ENCODE measurements at regions not wholly inside any gene's neighbourhood (a gene's known extent, or its start where the extent isn't known, plus 50 kb on each side); places are given as distances from the start of the nearest gene placed in this dataset.

GRCh38 chr6:147019001-147019400 lies 185.2 kb upstream of the STXBP5 start:
- Mint-ChIP-seq H3K27me3 (ENCODE audit: low read depth) (no peaks in the 10 kb centered on the region), H3K36me3 (ENCODE audit: insufficient read depth) (no peaks in the 10 kb centered on the region), H3K4me3 (no peak overlapping the region), H3K9me3 (no peaks in the 10 kb centered on the region), H3K4me1 (ENCODE audit: low read depth) (peaks cover 7% of the 10 kb centered on the region)
- ATAC-seq (no peak), DNase-seq (no peak)

GRCh38 chr6:147022041-147022440 lies 182.2 kb upstream of the STXBP5 start:
- DNase-seq (no peak), ATAC-seq (no peak)
- no peaks in the 10 kb centered on the region for H3K4me1 Mint-ChIP-seq (ENCODE audit: low read depth)
- no peaks in the 10 kb centered on the region for H3K36me3 Mint-ChIP-seq (ENCODE audit: insufficient read depth)
- H3K9me3 Mint-ChIP-seq = no peaks in the 10 kb centered on the region
- H3K27me3 Mint-ChIP-seq (ENCODE audit: low read depth) = no peaks in the 10 kb centered on the region
- no peak overlapping the region for H3K4me3 Mint-ChIP-seq

GRCh38 chr6:147023148-147023547 lies 181.1 kb upstream of the STXBP5 start:
- H3K4me3 Mint-ChIP-seq = no peak overlapping the region
- no peaks in the 10 kb centered on the region for H3K36me3 Mint-ChIP-seq (ENCODE audit: insufficient read depth)
- no peaks in the 10 kb centered on the region for H3K9me3 Mint-ChIP-seq
- DNase-seq = no peak
- H3K27me3 Mint-ChIP-seq (ENCODE audit: low read depth) = no peaks in the 10 kb centered on the region
- ATAC-seq = no peak
- no peaks in the 10 kb centered on the region for H3K4me1 Mint-ChIP-seq (ENCODE audit: low read depth)

GRCh38 chr6:147023581-147023980 lies 180.6 kb upstream of the STXBP5 start:
- Mint-ChIP-seq H3K9me3 (no peaks in the 10 kb centered on the region), H3K4me1 (ENCODE audit: low read depth) (no peaks in the 10 kb centered on the region), H3K36me3 (ENCODE audit: insufficient read depth) (no peaks in the 10 kb centered on the region), H3K27me3 (ENCODE audit: low read depth) (no peaks in the 10 kb centered on the region), H3K4me3 (no peak overlapping the region)
- ATAC-seq = no peak
- DNase-seq = no peak

- H3K4me1 Mint-ChIP-seq (ENCODE audit: low read depth) = no peaks in the 10 kb centered on the region
- no peak for DNase-seq
- no peaks in the 10 kb centered on the region for H3K27me3 Mint-ChIP-seq (ENCODE audit: low read depth)
- no peaks in the 10 kb centered on the region for H3K36me3 Mint-ChIP-seq (ENCODE audit: insufficient read depth)
- ATAC-seq = no peak
- H3K9me3 Mint-ChIP-seq = no peaks in the 10 kb centered on the region
- H3K4me3 Mint-ChIP-seq = no peak overlapping the region
These were observed 174.3 kb upstream of the STXBP5 start for GRCh38 chr6:147029923-147030322.

- Mint-ChIP-seq H3K4me1 (ENCODE audit: low read depth) (no peaks in the 10 kb centered on the region), H3K27me3 (ENCODE audit: low read depth) (no peaks in the 10 kb centered on the region), H3K36me3 (ENCODE audit: insufficient read depth) (no peaks in the 10 kb centered on the region), H3K9me3 (no peaks in the 10 kb centered on the region), H3K4me3 (no peak overlapping the region)
- DNase-seq (no peak), ATAC-seq (no peak)
These were observed 170.9 kb upstream of the STXBP5 start for GRCh38 chr6:147033267-147033666.

GRCh38 chr6:147035886-147036285 lies 168.3 kb upstream of the STXBP5 start:
- DNase-seq (no peak), ATAC-seq (no peak)
- Mint-ChIP-seq H3K4me1 (ENCODE audit: low read depth) (no peaks in the 10 kb centered on the region), H3K27me3 (ENCODE audit: low read depth) (no peaks in the 10 kb centered on the region), H3K4me3 (no peak overlapping the region), H3K36me3 (ENCODE audit: insufficient read depth) (no peaks in the 10 kb centered on the region), H3K9me3 (no peaks in the 10 kb centered on the region)

GRCh38 chr6:147037881-147038280 lies 166.3 kb upstream of the STXBP5 start:
- ATAC-seq = no peak
- H3K4me1 Mint-ChIP-seq (ENCODE audit: low read depth) = no peaks in the 10 kb centered on the region
- H3K9me3 Mint-ChIP-seq = peaks cover 3% of the 10 kb centered on the region
- H3K4me3 Mint-ChIP-seq = no peak overlapping the region
- DNase-seq = no peak
- no peaks in the 10 kb centered on the region for H3K27me3 Mint-ChIP-seq (ENCODE audit: low read depth)
- peaks cover 2% of the 10 kb centered on the region for H3K36me3 Mint-ChIP-seq (ENCODE audit: insufficient read depth)

GRCh38 chr6:147040121-147040910 lies 163.9 kb upstream of the STXBP5 start:
- H3K4me3 Mint-ChIP-seq = no peak overlapping the region
- H3K4me1 Mint-ChIP-seq (ENCODE audit: low read depth) = no peaks in the 10 kb centered on the region
- peaks cover 19% of the 10 kb centered on the region for H3K9me3 Mint-ChIP-seq
- peaks cover 2% of the 10 kb centered on the region for H3K36me3 Mint-ChIP-seq (ENCODE audit: insufficient read depth)
- no peaks in the 10 kb centered on the region for H3K27me3 Mint-ChIP-seq (ENCODE audit: low read depth)
- ATAC-seq = no peak
- no peak for DNase-seq

- peaks cover 22% of the 10 kb centered on the region for H3K9me3 Mint-ChIP-seq
These were observed 161.5 kb upstream of the STXBP5 start for GRCh38 chr6:147042679-147043078.

GRCh38 chr6:147043994-147044477 lies 160.2 kb upstream of the STXBP5 start:
- Mint-ChIP-seq H3K9me3 (peaks cover 22% of the 10 kb centered on the region), H3K4me3 (no peak overlapping the region), H3K27me3 (ENCODE audit: low read depth) (no peaks in the 10 kb centered on the region), H3K36me3 (ENCODE audit: insufficient read depth) (peaks cover 2% of the 10 kb centered on the region), H3K4me1 (ENCODE audit: low read depth) (no peaks in the 10 kb centered on the region)
- DNase-seq (no peak), ATAC-seq (no peak)

More at GRCh38 chr6:147042679-147043078, 161.5 kb upstream of the STXBP5 start:
- no peak for DNase-seq
- peaks cover 2% of the 10 kb centered on the region for H3K36me3 Mint-ChIP-seq (ENCODE audit: insufficient read depth)
- H3K4me3 Mint-ChIP-seq = no peak overlapping the region
- H3K27me3 Mint-ChIP-seq (ENCODE audit: low read depth) = no peaks in the 10 kb centered on the region
- no peaks in the 10 kb centered on the region for H3K4me1 Mint-ChIP-seq (ENCODE audit: low read depth)
- no peak for ATAC-seq

- Mint-ChIP-seq H3K27me3 (ENCODE audit: low read depth) (no peaks in the 10 kb centered on the region), H3K4me1 (ENCODE audit: low read depth) (no peaks in the 10 kb centered on the region), H3K4me3 (no peak overlapping the region), H3K36me3 (ENCODE audit: insufficient read depth) (peaks cover 2% of the 10 kb centered on the region), H3K9me3 (peaks cover 22% of the 10 kb centered on the region)
- DNase-seq = no peak
- ATAC-seq = no peak
These were observed 157.9 kb upstream of the STXBP5 start for GRCh38 chr6:147046141-147046877.

- H3K4me3 Mint-ChIP-seq = no peak overlapping the region
- no peaks in the 10 kb centered on the region for H3K27me3 Mint-ChIP-seq (ENCODE audit: low read depth)
- H3K4me1 Mint-ChIP-seq (ENCODE audit: low read depth) = no peaks in the 10 kb centered on the region
- DNase-seq (no peak), ATAC-seq (no peak)
- peaks cover 10% of the 10 kb centered on the region for H3K9me3 Mint-ChIP-seq
- no peaks in the 10 kb centered on the region for H3K36me3 Mint-ChIP-seq (ENCODE audit: insufficient read depth)
These were observed 155.3 kb upstream of the STXBP5 start for GRCh38 chr6:147048930-147049329.

- Mint-ChIP-seq H3K27me3 (ENCODE audit: low read depth) (no peaks in the 10 kb centered on the region), H3K36me3 (ENCODE audit: insufficient read depth) (no peaks in the 10 kb centered on the region), H3K9me3 (no peaks in the 10 kb centered on the region), H3K4me1 (ENCODE audit: low read depth) (no peaks in the 10 kb centered on the region), H3K4me3 (no peak overlapping the region)
- DNase-seq (no peak), ATAC-seq (no peak)
These were observed 150.8 kb upstream of the STXBP5 start for GRCh38 chr6:147053311-147053921.

Measured in activated T-cell treated with anti-CD3 and anti-CD28 coated beads, Interleukin-2, amount 50 U/mL, for 4 hours (primary cell).